ENCODE measurements at regions not wholly inside any gene's neighbourhood (a gene's known extent, or its start where the extent isn't known, plus 50 kb on each side); places are given as distances from the start of the nearest gene placed in this dataset.

- TF ChIP-seq EZH2 (IDR thresholded peaks at IDR 0.05; ENCODE audit: borderline replicate concordance, low read length) = no peak
- no peak for TF ChIP-seq CTCF (IDR thresholded peaks at IDR 0.05; ENCODE audit: low read length)
- no peaks in the 10 kb centered on the region for H3K4me1 ChIP-seq (ENCODE audit: insufficient read depth, low read length, severe bottlenecking)
Observed at GRCh38 chr13:109627649-109628048, 158.7 kb downstream of the IRS2 start.

DNA sequence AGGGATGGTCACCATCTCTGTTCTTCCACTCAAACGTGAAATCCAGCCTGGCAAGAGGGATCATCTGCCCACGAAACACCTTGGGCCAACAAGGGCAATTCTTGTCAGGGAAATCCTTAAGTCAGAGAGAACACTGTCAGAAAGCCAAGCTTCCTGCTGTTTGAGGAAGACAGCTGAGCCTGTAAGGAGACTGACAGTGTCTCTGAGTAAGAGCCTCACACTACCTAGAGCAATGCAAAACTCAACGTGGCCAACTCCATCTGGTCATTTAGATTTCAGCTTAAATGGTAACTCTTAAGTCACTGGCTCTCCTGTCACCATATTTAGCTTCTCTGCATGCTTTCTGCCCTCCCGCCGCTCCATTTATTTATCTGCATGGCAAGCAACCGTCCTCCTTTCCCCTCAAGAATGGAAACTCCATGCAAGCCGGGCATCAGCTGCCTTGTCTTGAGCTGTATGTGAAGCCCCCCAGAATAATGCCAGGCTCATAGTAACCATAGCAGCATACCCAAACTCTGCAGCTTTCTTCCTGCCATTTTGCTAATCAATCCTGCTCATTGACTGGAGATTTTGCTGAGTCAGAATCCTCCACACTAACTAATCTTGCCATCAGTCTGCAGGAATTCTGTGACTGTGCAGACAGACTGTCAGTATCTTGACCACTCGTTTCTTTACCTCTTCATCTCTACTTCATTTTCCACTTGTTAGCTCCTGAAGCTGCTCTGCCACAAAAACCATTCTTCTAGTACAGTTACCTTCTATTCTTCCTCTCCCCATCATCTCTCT, 159.8 kb downstream of the IRS2 start:
- H3K4me3 ChIP-seq (ENCODE audit: low read depth, low read length, poor library complexity, severe bottlenecking) = no peak overlapping the region
- H3F3A ChIP-seq (ENCODE audit: insufficient read depth, low read length) = no peaks in the 10 kb centered on the region
- H3K36me3 ChIP-seq (ENCODE audit: insufficient read depth, low read length) = no peaks in the 10 kb centered on the region
- H3K79me2 ChIP-seq (ENCODE audit: insufficient read depth, low read length) = no peaks in the 10 kb centered on the region
- H3K4me2 ChIP-seq (ENCODE audit: low read length) = no peak overlapping the region
- no peak overlapping the region for H3K27ac ChIP-seq (ENCODE audit: low read depth, low read length, poor library complexity, severe bottlenecking)
- H3K9me3 ChIP-seq (ENCODE audit: low read length) = no peaks in the 10 kb centered on the region
- no peak for TF ChIP-seq EZH2 (IDR thresholded peaks at IDR 0.05; ENCODE audit: borderline replicate concordance, low read length)
- TF ChIP-seq CTCF (IDR thresholded peaks at IDR 0.05; ENCODE audit: low read length) = no peak
- no peaks in the 10 kb centered on the region for H3K4me1 ChIP-seq (ENCODE audit: insufficient read depth, low read length, severe bottlenecking)
- no peaks in the 10 kb centered on the region for H3K9me2 ChIP-seq (ENCODE audit: low read depth, low read length)
- H2AFZ ChIP-seq (ENCODE audit: low read length) = no peak overlapping the region
- no peaks in the 10 kb centered on the region for H3K27me3 ChIP-seq (ENCODE audit: insufficient read depth, low read length)
- no peaks in the 10 kb centered on the region for H4K20me1 ChIP-seq (ENCODE audit: insufficient read depth, low read length)
- H3K9ac ChIP-seq (ENCODE audit: low read length) = no peak overlapping the region

More at GRCh38 chr13:109627649-109628048, 158.7 kb downstream of the IRS2 start:
- Histone ChIP-seq H3K4me3 (ENCODE audit: low read depth, low read length, poor library complexity, severe bottlenecking) (no peak overlapping the region), H3K79me2 (ENCODE audit: insufficient read depth, low read length) (no peaks in the 10 kb centered on the region), H3K4me2 (ENCODE audit: low read length) (no peak overlapping the region), H3K27me3 (ENCODE audit: insufficient read depth, low read length) (no peaks in the 10 kb centered on the region), H3K9me2 (ENCODE audit: low read depth, low read length) (no peaks in the 10 kb centered on the region), H3K9ac (ENCODE audit: low read length) (no peak overlapping the region), H2AFZ (ENCODE audit: low read length) (no peak overlapping the region), H3F3A (ENCODE audit: insufficient read depth, low read length) (no peaks in the 10 kb centered on the region), H3K27ac (ENCODE audit: low read depth, low read length, poor library complexity, severe bottlenecking) (no peak overlapping the region), H3K36me3 (ENCODE audit: insufficient read depth, low read length) (no peaks in the 10 kb centered on the region), H3K9me3 (ENCODE audit: low read length) (no peaks in the 10 kb centered on the region), H4K20me1 (ENCODE audit: insufficient read depth, low read length) (no peaks in the 10 kb centered on the region)

DNA sequence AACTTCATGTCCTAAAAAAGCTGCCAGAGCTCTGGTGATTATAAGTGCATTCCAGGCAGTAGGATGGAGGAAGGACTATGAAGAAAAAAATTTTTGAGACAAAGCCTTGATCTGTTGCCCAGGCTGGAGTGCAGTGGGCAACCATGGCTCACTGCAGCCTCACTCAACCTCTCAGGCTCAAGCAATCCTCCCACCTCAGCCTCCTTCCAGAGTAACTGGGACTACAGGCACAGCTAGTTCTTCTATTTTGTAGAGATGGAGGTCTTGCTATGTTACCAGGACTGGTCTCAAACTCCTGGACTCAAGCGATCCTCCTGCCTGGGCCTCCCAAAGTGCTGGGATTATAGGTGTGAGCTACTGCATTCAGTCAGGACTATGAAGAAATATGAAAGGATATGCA, 161.2 kb downstream of the IRS2 start:
- Histone ChIP-seq H3K79me2 (ENCODE audit: insufficient read depth, low read length) (no peaks in the 10 kb centered on the region), H3F3A (ENCODE audit: insufficient read depth, low read length) (no peaks in the 10 kb centered on the region), H3K4me2 (ENCODE audit: low read length) (no peak overlapping the region), H3K4me1 (ENCODE audit: insufficient read depth, low read length, severe bottlenecking) (no peaks in the 10 kb centered on the region), H3K9me3 (ENCODE audit: low read length) (no peaks in the 10 kb centered on the region), H3K4me3 (ENCODE audit: low read depth, low read length, poor library complexity, severe bottlenecking) (no peak overlapping the region), H3K9ac (ENCODE audit: low read length) (no peak overlapping the region), H3K27me3 (ENCODE audit: insufficient read depth, low read length) (no peaks in the 10 kb centered on the region), H2AFZ (ENCODE audit: low read length) (no peak overlapping the region), H3K9me2 (ENCODE audit: low read depth, low read length) (no peaks in the 10 kb centered on the region), H3K36me3 (ENCODE audit: insufficient read depth, low read length) (no peaks in the 10 kb centered on the region), H4K20me1 (ENCODE audit: insufficient read depth, low read length) (no peaks in the 10 kb centered on the region), H3K27ac (ENCODE audit: low read depth, low read length, poor library complexity, severe bottlenecking) (no peak overlapping the region)
- no peak for TF ChIP-seq EZH2 (IDR thresholded peaks at IDR 0.05; ENCODE audit: borderline replicate concordance, low read length)
- no peak for TF ChIP-seq CTCF (IDR thresholded peaks at IDR 0.05; ENCODE audit: low read length)
